MCF 10A (cell line): ENCODE measurements at regions not wholly inside any gene's neighbourhood (a gene's known extent, or its start where the extent isn't known, plus 50 kb on each side); places are given as distances from the start of the nearest gene placed in this dataset.

Source experiments
- BruUV-seq: library from RNA; stranded (reverse); fragments of 400-500 nt; replicated peaks from 2 replicates; lab custom pipeline; 2021; lab: Mats Ljungman, UMichigan
- CTCF ChIA-PET: fragments of 300-600 bp; sonication (Branson Sonifier 250); formaldehyde crosslinking; extraction: SDS; loops from one replicate; lab custom pipeline; 2021; ENCODE audit warnings: antibody characterized with exemption, inconsistent platforms; lab: Yijun Ruan, JAX
- POLR2A ChIA-PET: fragments of 300-600, 350-650 bp; sonication (Branson Sonifier 250); formaldehyde crosslinking; extraction: SDS; loops from one replicate; lab custom pipeline; 2020; ENCODE audit warnings: antibody characterized with exemption, inconsistent platforms; lab: Yijun Ruan, JAX
- DNase-seq: peaks from one replicate; pipeline ENCODE4 v3.0.0-alpha.2; 2018; ENCODE audit not compliant: unreplicated experiment
- H3K27ac Mint-ChIP-seq: one replicate; pipeline ENCODE4 v1.8.0; 2022; ENCODE audit warnings: mild to moderate bottlenecking, low read depth, mixed read lengths; ENCODE audit not compliant: unreplicated experiment
- H3K27me3 Mint-ChIP-seq: one replicate; pipeline ENCODE4 v1.8.0; 2022; ENCODE audit warnings: mixed read lengths; ENCODE audit not compliant: insufficient read depth, unreplicated experiment
- H3K36me3 Mint-ChIP-seq: one replicate; pipeline ENCODE4 v1.8.0; 2022; ENCODE audit warnings: mild to moderate bottlenecking, moderate library complexity, mixed read lengths; ENCODE audit not compliant: insufficient read depth, unreplicated experiment
- H3K4me1 Mint-ChIP-seq: one replicate; pipeline ENCODE4 v1.8.0; 2022; ENCODE audit warnings: mixed read lengths; ENCODE audit not compliant: insufficient read depth, unreplicated experiment
- H3K4me3 Mint-ChIP-seq: one replicate; pipeline ENCODE4 v1.8.0; 2022; ENCODE audit warnings: mild to moderate bottlenecking, moderate library complexity, mixed read lengths; ENCODE audit not compliant: unreplicated experiment
- H3K9me3 Mint-ChIP-seq: one replicate; pipeline ENCODE4 v1.8.0; 2022; ENCODE audit warnings: mixed read lengths; ENCODE audit not compliant: unreplicated experiment
- CTCF ChIP-seq: fragments of 200-600 bp; IDR thresholded peaks from one replicate; pipeline ENCODE4 v1.8.0; 2022; ENCODE audit warnings: antibody characterized with exemption, mild to moderate bottlenecking; ENCODE audit not compliant: unreplicated experiment
- intact Hi-C: fragments of 100-400 bp; cut with micrococcal nuclease; formaldehyde crosslinking; loops from 2 replicates; pipeline ENCODE4 v1.14.1; 2022

- Mint-ChIP-seq H3K4me3 (no peak overlapping the region), H3K27ac (no peak overlapping the region), H3K9me3 (peaks cover 5% of the 10 kb centered on the region), H3K36me3 (no peaks in the 10 kb centered on the region), H3K4me1 (peaks cover 5% of the 10 kb centered on the region), H3K27me3 (no peaks in the 10 kb centered on the region)
- POLR2A ChIA-PET: no interaction called here
- CTCF ChIA-PET: interaction anchor here (1.9 kb wide), 1 partner anchor 19 kb away, joined by 4 read pairs; no protein-coding TSS in a partner anchor
- no TSS peak for BruUV-seq
- intact Hi-C loops: no loop called here
- DNase-seq: no peak
- TF ChIP-seq CTCF: no peak
These were observed 60.9 kb upstream of the NT5C1B start for GRCh38 chr2:18650221-18650620.

GRCh38 chr2:18649502-18650135 lies 60.2 kb upstream of the NT5C1B start:
- ChIA-PET CTCF (interaction anchor here (1.9 kb wide), 1 partner anchor 19 kb away, joined by 4 read pairs; no protein-coding TSS in a partner anchor), POLR2A (no interaction called here)
- Mint-ChIP-seq H3K27me3 (no peaks in the 10 kb centered on the region), H3K9me3 (peaks cover 8% of the 10 kb centered on the region), H3K4me3 (no peak overlapping the region), H3K4me1 (peaks cover 7% of the 10 kb centered on the region), H3K36me3 (no peaks in the 10 kb centered on the region), H3K27ac (no peak overlapping the region)
- BruUV-seq: no TSS peak
- DNase-seq: no peak
- intact Hi-C loops: no loop called here
- TF ChIP-seq CTCF: no peak

- no TSS peak for BruUV-seq
- intact Hi-C loops: no loop called here
- peaks cover 7% of the 10 kb centered on the region for H3K4me1 Mint-ChIP-seq
- no peaks in the 10 kb centered on the region for H3K27me3 Mint-ChIP-seq
- H3K9me3 Mint-ChIP-seq: peaks cover 8% of the 10 kb centered on the region
- no peak for DNase-seq
- ChIA-PET CTCF (no interaction called here), POLR2A (no interaction called here)
- no peak overlapping the region for H3K27ac Mint-ChIP-seq
- TF ChIP-seq CTCF: no peak
- no peaks in the 10 kb centered on the region for H3K36me3 Mint-ChIP-seq
- no peak overlapping the region for H3K4me3 Mint-ChIP-seq
These were observed 58.8 kb upstream of the NT5C1B start for GRCh38 chr2:18648161-18648560.

- no TSS peak for BruUV-seq
- TF ChIP-seq CTCF: no peak
- no peak for DNase-seq
- POLR2A ChIA-PET: no interaction called here
- CTCF ChIA-PET: interaction anchor here (0.8 kb wide), 1 partner anchor 80 kb away, joined by 3 read pairs; no protein-coding TSS in a partner anchor
- Mint-ChIP-seq H3K4me3 (no peak overlapping the region), H3K27me3 (no peaks in the 10 kb centered on the region), H3K36me3 (no peaks in the 10 kb centered on the region), H3K4me1 (peaks cover 7% of the 10 kb centered on the region), H3K9me3 (peaks cover 8% of the 10 kb centered on the region), H3K27ac (no peak overlapping the region)
- intact Hi-C loops: no loop called here
These were observed 58.4 kb upstream of the NT5C1B start for GRCh38 chr2:18647731-18648130.
